GM20000 (cell line): ENCODE measurements at regions not wholly inside any gene's neighbourhood (a gene's known extent, or its start where the extent isn't known, plus 50 kb on each side); places are given as distances from the start of the nearest gene placed in this dataset.
"Not testable (repeated sequence)": the region's sequence is repeated elsewhere in the genome, so short reads cannot be mapped to it uniquely, and the experiment has no call there.

Experiments used
- DNase-seq: peaks from one replicate; pipeline ENCODE4 v3.0.0; 2012; ENCODE audit warnings: low spot score
- TF ChIP-seq, protein P1 (sequence below): IDR thresholded peaks from 2 replicates; pipeline ENCODE4 v1.5.1; 2012; ENCODE audit warnings: mild to moderate bottlenecking, control low read depth; ENCODE audit errors: extremely low read depth, missing control alignments

DNA sequence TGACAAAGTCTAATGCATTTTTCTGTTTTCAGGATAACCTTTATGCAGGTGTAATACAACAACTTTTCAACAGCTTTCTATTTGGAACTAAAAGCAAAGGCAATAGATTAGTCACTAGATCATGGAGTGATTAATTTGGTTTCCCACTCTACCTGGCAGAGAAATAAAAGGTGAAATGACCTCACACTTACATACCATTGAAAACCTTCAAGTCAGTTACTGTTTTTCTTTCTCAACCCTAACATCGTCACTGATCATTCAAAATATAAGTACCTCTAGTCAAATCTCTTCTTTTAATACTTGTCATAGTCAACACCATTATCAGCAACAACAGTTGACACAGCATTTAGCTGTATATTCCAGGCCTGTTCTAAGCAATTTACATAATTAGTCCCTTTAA, 85.1 kb upstream of the ZCCHC13 start:
- TF ChIP-seq, protein P1, sequence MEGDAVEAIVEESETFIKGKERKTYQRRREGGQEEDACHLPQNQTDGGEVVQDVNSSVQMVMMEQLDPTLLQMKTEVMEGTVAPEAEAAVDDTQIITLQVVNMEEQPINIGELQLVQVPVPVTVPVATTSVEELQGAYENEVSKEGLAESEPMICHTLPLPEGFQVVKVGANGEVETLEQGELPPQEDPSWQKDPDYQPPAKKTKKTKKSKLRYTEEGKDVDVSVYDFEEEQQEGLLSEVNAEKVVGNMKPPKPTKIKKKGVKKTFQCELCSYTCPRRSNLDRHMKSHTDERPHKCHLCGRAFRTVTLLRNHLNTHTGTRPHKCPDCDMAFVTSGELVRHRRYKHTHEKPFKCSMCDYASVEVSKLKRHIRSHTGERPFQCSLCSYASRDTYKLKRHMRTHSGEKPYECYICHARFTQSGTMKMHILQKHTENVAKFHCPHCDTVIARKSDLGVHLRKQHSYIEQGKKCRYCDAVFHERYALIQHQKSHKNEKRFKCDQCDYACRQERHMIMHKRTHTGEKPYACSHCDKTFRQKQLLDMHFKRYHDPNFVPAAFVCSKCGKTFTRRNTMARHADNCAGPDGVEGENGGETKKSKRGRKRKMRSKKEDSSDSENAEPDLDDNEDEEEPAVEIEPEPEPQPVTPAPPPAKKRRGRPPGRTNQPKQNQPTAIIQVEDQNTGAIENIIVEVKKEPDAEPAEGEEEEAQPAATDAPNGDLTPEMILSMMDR: no peak
- no peak for DNase-seq

DNA sequence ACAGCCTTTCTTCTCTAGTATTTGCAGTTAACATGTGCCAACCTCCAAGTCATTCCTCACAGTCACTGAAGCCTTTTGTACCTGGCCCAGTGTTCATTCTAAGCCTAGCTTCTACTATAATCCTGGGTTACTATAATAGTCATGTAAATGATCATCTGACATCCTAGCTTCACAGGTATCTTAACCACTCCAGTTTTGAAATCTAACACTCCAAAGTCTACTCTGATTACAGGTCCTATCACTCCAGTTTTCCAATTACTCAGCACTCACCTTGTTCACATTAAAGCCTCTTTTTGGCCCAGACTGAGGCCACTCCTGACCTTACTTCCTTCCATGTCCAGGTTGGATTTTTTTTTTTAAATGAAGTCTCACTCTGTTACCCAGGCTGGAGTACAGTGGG, 87.6 kb upstream of the ZCCHC13 start:
- no peak for DNase-seq
- TF ChIP-seq, protein P1: no peak

DNA sequence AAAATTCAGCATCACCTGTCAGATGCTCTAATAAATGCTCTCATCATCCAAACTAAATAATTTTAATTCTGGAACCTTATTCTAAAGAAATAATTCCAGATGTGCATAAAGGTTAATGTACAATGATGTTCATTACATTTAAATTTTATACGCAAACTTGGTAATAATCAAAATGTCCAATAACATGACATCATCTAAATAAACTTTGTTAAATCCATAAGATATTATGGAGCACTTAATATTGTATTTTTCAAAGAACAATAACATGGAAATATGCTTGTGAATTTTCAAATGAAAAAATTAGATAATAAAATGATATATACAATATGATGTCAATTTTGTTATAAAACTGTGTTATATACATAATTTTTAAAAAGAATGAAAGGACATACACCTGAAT, 92.1 kb upstream of the ZCCHC13 start:
- TF ChIP-seq, protein P1: no peak

DNA sequence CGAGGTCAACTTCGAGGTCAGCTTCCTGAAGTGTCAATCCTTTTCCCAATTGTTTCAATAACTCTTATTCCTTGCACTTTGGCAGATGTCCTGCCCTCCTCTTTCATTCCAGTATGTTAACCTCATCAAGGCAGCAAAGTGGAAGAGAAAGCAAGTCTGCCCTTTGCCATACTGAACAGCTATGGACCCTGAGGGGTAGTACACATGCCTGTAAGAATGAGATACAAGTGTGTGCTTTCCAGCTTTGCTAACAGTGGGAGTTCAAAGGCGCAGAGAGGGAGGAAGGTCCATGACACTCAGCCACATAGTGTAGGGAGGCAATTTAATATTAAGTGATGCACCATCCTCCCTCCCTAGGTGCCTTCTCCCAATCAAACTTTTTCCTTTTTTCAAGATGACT, 96.4 kb upstream of the ZCCHC13 start:
- TF ChIP-seq, protein P1: no peak
- DNase-seq: no peak

More for the DNA sequence above, 92.1 kb upstream of the ZCCHC13 start:
- DNase-seq: no peak

DNA sequence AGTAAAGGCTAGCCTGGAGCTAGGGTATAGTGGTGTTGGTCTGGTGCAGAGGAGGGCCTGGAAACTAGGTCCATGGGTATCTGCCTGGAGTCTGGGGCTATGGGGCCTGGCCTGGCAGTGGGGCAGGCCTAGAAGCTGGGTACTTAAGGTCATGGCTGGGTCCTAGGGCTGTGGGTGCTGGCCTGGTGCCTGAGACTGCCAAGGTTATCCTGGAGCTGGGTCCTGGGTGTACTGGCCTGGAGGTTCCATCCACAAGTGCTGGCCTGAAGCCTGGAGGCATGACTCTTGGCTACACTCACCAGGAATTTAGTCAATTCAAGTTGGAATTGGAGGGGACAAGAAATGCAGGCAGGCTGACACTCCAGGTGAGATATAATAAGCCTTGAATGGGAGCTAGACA, 108.4 kb upstream of the ZCCHC13 start:
- TF ChIP-seq, protein P1: no peak
- no peak for DNase-seq

DNA sequence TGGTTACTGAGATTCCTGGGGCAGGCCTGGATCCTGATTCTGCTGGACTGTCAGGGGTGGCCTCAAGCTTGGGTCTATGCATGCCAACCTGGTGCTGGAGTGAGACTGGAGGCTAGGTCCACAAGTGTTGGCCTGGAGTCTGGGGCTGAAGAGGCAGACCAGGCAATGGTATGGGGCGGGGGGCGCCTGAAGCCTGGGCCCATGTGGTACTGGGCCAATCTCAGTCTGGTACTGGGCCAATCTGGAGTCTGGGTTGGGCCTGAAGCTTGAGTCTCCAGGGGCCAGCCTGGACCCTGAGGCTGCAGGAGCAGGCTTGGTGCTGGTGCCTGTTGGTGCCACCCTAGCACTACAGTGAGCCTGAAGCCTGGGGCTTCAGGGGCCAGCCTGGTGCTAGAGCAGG, 108.9 kb upstream of the ZCCHC13 start:
- DNase-seq: no peak
- TF ChIP-seq, protein P1: no peak

DNA sequence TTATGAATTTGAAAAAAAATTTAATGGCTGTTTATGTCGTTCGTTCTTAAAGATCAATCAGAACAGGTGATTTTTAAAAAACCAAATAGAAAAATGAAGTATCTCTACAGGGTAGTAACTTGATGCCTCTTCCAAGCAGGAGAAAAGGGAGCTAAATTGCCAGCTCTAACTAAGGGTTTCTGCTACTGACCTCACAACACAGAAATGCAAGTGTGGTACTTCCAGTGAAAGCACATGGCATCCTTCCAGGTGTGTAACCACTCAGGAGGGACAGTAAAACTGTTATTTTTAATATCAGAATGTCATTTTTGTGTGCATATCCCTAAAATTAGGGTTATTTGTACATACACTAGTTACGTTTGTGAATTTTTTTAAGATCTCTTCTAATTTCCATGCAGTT, 116.8 kb upstream of the ZCCHC13 start:
- no peak for DNase-seq
- TF ChIP-seq, protein P1: no peak

DNA sequence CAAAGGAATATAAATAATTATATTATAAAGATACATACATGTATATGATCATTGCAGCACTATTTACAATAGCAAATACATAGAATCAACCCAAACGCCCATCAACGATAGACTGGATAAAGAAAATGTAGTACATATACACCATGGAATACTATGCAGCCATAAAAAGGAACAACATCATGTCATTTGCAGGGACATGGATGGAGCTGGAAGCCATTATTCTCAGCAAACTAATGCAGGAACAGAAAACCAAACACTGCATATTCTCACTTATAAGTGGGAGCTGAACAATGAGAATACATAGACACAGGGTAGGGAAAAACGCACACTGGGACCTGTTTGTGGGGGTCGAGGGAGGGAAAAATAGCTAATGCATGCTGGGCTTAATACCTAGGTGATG, 120.9 kb upstream of the ZCCHC13 start:
- not testable (repeated sequence) for DNase-seq

DNA sequence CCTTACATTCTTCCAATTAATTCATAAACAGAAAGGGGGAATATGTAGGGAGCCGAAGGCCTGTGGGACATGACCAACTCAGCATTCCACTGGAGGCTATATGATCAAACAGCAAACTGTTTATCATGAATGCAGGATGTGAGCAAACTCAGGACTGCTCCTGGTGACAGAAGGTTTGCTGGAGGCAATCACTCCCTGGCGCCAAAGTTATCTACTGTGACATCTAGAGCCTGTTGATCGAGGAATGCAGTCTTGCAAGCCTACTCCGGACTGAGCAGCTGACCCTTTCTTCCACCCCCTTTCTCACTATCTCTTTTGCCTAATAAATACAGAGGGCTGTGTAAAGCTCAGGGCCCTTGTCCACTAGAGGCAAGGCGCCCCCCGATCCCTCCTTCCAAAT, 122.0 kb upstream of the ZCCHC13 start:
- DNase-seq: not testable (repeated sequence)
